ENCODE measurements at regions not wholly inside any gene's neighbourhood (a gene's known extent, or its start where the extent isn't known, plus 50 kb on each side); places are given as distances from the start of the nearest gene placed in this dataset.

- no peak for TF ChIP-seq EZH2 (IDR thresholded peaks at IDR 0.05; ENCODE audit: borderline replicate concordance, low read depth, low read length, severe bottlenecking)
- TF ChIP-seq, protein P1, sequence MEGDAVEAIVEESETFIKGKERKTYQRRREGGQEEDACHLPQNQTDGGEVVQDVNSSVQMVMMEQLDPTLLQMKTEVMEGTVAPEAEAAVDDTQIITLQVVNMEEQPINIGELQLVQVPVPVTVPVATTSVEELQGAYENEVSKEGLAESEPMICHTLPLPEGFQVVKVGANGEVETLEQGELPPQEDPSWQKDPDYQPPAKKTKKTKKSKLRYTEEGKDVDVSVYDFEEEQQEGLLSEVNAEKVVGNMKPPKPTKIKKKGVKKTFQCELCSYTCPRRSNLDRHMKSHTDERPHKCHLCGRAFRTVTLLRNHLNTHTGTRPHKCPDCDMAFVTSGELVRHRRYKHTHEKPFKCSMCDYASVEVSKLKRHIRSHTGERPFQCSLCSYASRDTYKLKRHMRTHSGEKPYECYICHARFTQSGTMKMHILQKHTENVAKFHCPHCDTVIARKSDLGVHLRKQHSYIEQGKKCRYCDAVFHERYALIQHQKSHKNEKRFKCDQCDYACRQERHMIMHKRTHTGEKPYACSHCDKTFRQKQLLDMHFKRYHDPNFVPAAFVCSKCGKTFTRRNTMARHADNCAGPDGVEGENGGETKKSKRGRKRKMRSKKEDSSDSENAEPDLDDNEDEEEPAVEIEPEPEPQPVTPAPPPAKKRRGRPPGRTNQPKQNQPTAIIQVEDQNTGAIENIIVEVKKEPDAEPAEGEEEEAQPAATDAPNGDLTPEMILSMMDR (IDR thresholded peaks at IDR 0.05; ENCODE audit: borderline replicate concordance, extremely low read depth, low read length, poor library complexity, severe bottlenecking) = no peak
Measured at GRCh38 chr2:240245184-240245583, 104.7 kb upstream of the OTOS start.
